Progenitor cell of endocrine pancreas (in vitro differentiated cells): ENCODE measurements at regions not wholly inside any gene's neighbourhood (a gene's known extent, or its start where the extent isn't known, plus 50 kb on each side); places are given as distances from the start of the nearest gene placed in this dataset.

ENCODE experiments used
- DNase-seq: peaks from one replicate; pipeline ENCODE4 v3.0.0; 2021; ENCODE audit warnings: low spot score; ENCODE audit not compliant: unreplicated experiment
- H3K27ac Mint-ChIP-seq: 2 replicates; pipeline ENCODE4 v1.8.0; 2021; ENCODE audit warnings: mild to moderate bottlenecking, moderate library complexity, mixed read lengths
- H3K27me3 Mint-ChIP-seq: 2 replicates; pipeline ENCODE4 v1.8.0; 2021; ENCODE audit warnings: mixed read lengths
- H3K36me3 Mint-ChIP-seq: 2 replicates; pipeline ENCODE4 v1.8.0; 2022; ENCODE audit warnings: mixed read lengths; ENCODE audit not compliant: insufficient read depth
- H3K4me1 Mint-ChIP-seq: 2 replicates; pipeline ENCODE4 v1.8.0; 2021; ENCODE audit warnings: low read depth, mixed read lengths
- H3K4me3 Mint-ChIP-seq: 2 replicates; pipeline ENCODE4 v1.8.0; 2021; ENCODE audit warnings: low read depth, mild to moderate bottlenecking, moderate library complexity, mixed read lengths
- H3K9me3 Mint-ChIP-seq: 2 replicates; pipeline ENCODE4 v1.8.0; 2021; ENCODE audit warnings: low read depth, mixed read lengths
- TF ChIP-seq, protein P1 (sequence below): fragments of 200-600 bp; sonication (generic); IDR thresholded peaks from one replicate; pipeline ENCODE4 v1.5.0; 2021; ENCODE audit warnings: antibody characterized with exemption, mild to moderate bottlenecking; ENCODE audit not compliant: unreplicated experiment

DNA sequence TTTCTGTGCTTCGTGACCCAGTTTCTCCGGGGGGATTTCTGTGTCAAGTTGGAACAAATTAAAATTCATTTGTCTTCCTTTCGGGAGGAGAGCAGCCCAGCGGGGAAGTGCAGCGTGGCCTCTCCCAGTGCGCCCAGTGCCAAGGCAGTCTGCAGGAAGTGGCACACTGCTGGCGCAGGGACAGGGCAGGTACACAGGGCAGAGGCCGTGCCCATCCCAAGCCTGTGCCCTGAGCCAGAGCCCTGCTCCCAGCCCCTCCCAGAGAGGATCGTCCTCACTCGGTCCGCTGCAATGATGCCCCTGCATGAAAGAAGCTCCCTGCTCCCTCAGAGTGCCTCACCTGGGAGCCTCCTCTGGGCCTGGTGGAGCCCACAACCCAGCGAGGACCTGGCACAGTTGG lies 82.4 kb upstream of the PPP1R26 start:
- TF ChIP-seq, protein P1, sequence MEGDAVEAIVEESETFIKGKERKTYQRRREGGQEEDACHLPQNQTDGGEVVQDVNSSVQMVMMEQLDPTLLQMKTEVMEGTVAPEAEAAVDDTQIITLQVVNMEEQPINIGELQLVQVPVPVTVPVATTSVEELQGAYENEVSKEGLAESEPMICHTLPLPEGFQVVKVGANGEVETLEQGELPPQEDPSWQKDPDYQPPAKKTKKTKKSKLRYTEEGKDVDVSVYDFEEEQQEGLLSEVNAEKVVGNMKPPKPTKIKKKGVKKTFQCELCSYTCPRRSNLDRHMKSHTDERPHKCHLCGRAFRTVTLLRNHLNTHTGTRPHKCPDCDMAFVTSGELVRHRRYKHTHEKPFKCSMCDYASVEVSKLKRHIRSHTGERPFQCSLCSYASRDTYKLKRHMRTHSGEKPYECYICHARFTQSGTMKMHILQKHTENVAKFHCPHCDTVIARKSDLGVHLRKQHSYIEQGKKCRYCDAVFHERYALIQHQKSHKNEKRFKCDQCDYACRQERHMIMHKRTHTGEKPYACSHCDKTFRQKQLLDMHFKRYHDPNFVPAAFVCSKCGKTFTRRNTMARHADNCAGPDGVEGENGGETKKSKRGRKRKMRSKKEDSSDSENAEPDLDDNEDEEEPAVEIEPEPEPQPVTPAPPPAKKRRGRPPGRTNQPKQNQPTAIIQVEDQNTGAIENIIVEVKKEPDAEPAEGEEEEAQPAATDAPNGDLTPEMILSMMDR = no peak
- no peaks in the 10 kb centered on the region for H3K4me1 Mint-ChIP-seq
- no peaks in the 10 kb centered on the region for H3K36me3 Mint-ChIP-seq
- H3K4me3 Mint-ChIP-seq = no peak overlapping the region
- H3K27me3 Mint-ChIP-seq = peaks cover 4% of the 10 kb centered on the region
- no peak overlapping the region for H3K27ac Mint-ChIP-seq
- no peak for DNase-seq
- no peaks in the 10 kb centered on the region for H3K9me3 Mint-ChIP-seq

- no peak for DNase-seq
- Mint-ChIP-seq H3K27me3 (peaks cover 8% of the 10 kb centered on the region), H3K27ac (no peak overlapping the region), H3K9me3 (no peaks in the 10 kb centered on the region), H3K4me3 (no peak overlapping the region), H3K36me3 (no peaks in the 10 kb centered on the region), H3K4me1 (no peaks in the 10 kb centered on the region)
- TF ChIP-seq, protein P1 = no peak
Observed at GRCh38 chr9:135399000-135399649, 80.5 kb upstream of the PPP1R26 start.

DNA sequence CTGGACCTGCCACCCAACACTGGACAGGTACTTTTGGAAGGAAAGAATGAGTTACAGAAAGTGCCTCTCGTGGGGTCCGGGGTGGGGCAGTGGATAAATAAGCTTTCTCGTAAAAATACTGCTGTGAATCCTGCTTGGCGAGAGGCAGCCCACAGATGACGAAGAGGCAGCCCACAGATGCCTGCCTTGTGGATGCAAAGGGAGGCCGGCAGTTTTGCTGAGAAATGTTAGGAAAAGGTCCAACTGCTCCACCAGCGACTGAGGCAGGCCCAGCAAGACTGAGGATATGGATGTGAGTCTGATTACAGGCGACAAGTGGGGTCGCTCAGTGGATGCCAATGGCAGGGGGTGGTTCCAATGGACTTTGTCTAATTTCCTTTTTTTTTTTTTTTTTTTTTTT lies 79.1 kb upstream of the PPP1R26 start:
- TF ChIP-seq, protein P1 = no peak
- no peak for DNase-seq
- peaks cover 8% of the 10 kb centered on the region for H3K27me3 Mint-ChIP-seq
- H3K4me1 Mint-ChIP-seq = no peaks in the 10 kb centered on the region
- H3K27ac Mint-ChIP-seq = no peak overlapping the region
- H3K36me3 Mint-ChIP-seq = no peaks in the 10 kb centered on the region
- no peak overlapping the region for H3K4me3 Mint-ChIP-seq
- H3K9me3 Mint-ChIP-seq = no peaks in the 10 kb centered on the region

GRCh38 chr9:135401218-135401617 lies 78.4 kb upstream of the PPP1R26 start:
- Mint-ChIP-seq H3K36me3 (no peaks in the 10 kb centered on the region), H3K4me1 (no peaks in the 10 kb centered on the region), H3K9me3 (no peaks in the 10 kb centered on the region), H3K27ac (no peak overlapping the region), H3K4me3 (no peak overlapping the region), H3K27me3 (peaks cover 11% of the 10 kb centered on the region)
- TF ChIP-seq, protein P1 = no peak
- no peak for DNase-seq

DNA sequence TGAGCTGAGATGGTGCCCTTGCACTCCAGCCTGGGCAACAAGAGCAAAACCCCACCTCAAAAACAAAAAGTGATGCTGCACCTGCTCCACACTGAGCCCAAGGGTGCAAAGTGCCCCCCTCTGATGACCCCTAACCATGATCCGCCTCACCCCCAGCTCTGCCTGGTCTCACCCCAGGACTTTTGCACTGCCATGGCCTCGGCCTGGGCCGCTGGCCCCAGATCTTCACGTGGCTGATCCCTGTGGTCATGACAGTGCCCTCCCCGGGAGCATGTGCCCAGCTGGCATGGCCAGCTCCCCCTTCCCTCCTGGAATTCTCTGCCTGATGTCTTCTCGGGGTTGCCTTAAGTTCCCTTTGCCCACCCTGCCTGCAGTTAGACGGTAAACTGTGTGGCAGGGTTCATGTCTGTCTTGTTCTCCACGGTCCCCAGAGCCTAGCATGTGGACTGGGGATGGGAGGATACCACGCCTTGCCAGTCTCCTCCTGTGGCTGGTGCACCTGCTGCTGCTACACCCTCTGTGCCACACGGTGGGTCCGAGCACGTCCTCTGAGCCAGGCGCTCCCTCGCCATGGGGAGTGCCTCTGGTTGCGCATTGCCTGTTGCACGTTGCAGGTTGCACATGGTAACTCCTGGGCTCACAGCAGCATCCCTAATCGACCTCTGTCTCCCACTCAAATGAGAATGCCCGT lies 77.4 kb upstream of the PPP1R26 start:
- no peak overlapping the region for H3K4me3 Mint-ChIP-seq

More for the DNA sequence above, 77.4 kb upstream of the PPP1R26 start:
- no peak overlapping the region for H3K27ac Mint-ChIP-seq
- no peak for DNase-seq
- H3K9me3 Mint-ChIP-seq = no peaks in the 10 kb centered on the region
- TF ChIP-seq, protein P1 = no peak
- no peaks in the 10 kb centered on the region for H3K4me1 Mint-ChIP-seq
- H3K36me3 Mint-ChIP-seq = no peaks in the 10 kb centered on the region
- H3K27me3 Mint-ChIP-seq = peaks cover 14% of the 10 kb centered on the region
